ENCODE measurements at regions not wholly inside any gene's neighbourhood (a gene's known extent, or its start where the extent isn't known, plus 50 kb on each side); places are given as distances from the start of the nearest gene placed in this dataset.

DNA sequence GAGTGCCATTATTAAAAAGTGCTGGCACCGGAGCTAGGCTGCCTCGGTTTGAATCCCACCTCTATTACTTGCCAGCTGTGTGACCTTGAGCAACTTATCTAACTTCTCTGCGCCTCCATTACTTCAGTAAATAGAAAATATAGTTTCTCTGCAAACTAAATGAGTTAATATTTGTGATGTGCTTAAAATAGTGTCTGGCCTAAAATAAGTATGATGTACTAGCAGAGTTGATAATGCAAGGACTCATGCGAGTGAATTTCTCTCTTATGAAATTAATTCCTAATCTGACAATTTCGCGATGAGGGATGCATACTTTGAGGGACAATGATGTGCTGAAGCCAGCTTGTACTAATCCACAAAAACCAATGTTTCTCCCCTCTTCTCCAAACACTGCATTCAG lies 180.8 kb upstream of the NTF3 start:
- TF ChIP-seq EP300 (IDR thresholded peaks at IDR 0.05) (no peak), POLR2A (IDR thresholded peaks at IDR 0.05; ENCODE audit: low read depth) (no peak), POLR2AphosphoS5 (IDR thresholded peaks at IDR 0.05) (no peak)
- TF ChIP-seq, protein P1, sequence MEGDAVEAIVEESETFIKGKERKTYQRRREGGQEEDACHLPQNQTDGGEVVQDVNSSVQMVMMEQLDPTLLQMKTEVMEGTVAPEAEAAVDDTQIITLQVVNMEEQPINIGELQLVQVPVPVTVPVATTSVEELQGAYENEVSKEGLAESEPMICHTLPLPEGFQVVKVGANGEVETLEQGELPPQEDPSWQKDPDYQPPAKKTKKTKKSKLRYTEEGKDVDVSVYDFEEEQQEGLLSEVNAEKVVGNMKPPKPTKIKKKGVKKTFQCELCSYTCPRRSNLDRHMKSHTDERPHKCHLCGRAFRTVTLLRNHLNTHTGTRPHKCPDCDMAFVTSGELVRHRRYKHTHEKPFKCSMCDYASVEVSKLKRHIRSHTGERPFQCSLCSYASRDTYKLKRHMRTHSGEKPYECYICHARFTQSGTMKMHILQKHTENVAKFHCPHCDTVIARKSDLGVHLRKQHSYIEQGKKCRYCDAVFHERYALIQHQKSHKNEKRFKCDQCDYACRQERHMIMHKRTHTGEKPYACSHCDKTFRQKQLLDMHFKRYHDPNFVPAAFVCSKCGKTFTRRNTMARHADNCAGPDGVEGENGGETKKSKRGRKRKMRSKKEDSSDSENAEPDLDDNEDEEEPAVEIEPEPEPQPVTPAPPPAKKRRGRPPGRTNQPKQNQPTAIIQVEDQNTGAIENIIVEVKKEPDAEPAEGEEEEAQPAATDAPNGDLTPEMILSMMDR (IDR thresholded peaks at IDR 0.05), result no peak
- no peak overlapping the region for H3K4me3 ChIP-seq
- H3K9me3 ChIP-seq, result no peaks in the 10 kb centered on the region
- no peak for DNase-seq (ENCODE audit: extremely low spot score)
- H3K36me3 ChIP-seq, result no peaks in the 10 kb centered on the region
- H3K4me1 ChIP-seq, result no peaks in the 10 kb centered on the region
- no peak overlapping the region for H3K27ac ChIP-seq (replicated peaks in 1 of 4)
- no peaks in the 10 kb centered on the region for H3K27me3 ChIP-seq
- WGBS, result 82% methylated on average over 6 of the region's 6 CpGs
- intact Hi-C loops (cut with DNase I), result no loop called here

DNA sequence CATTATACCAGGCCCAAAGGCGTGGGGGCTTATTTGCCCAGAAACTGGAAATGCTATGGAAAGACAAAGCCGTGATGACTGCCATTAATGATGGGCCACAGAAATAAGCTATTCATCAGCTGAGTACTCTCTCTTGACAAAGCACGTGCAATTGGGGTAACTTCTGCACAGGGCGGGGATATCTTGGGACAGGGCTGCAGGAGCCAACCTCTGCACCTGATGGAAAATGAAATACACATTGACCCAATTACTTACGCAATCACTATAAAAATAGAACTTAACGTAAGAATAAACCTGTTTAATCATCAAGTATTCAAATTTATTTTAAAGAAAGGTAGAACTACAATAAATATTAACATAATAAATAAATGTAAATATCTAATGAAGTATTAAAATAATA lies 180.1 kb upstream of the NTF3 start:
- WGBS, result 83% methylated on average over 6 of the region's 6 CpGs
- no peak for TF ChIP-seq POLR2A (IDR thresholded peaks at IDR 0.05; ENCODE audit: low read depth)
- TF ChIP-seq, protein P1 (IDR thresholded peaks at IDR 0.05), result no peak
- TF ChIP-seq POLR2AphosphoS5 (IDR thresholded peaks at IDR 0.05), result no peak
- no peak for TF ChIP-seq EP300 (IDR thresholded peaks at IDR 0.05)
- Histone ChIP-seq H3K27me3 (no peaks in the 10 kb centered on the region), H3K4me3 (no peak overlapping the region), H3K27ac (replicated peaks in 1 of 4) (no peak overlapping the region), H3K4me1 (no peaks in the 10 kb centered on the region), H3K36me3 (no peaks in the 10 kb centered on the region), H3K9me3 (no peaks in the 10 kb centered on the region)
- no peak for DNase-seq (ENCODE audit: extremely low spot score)
- intact Hi-C loops (cut with DNase I), result no loop called here

DNA sequence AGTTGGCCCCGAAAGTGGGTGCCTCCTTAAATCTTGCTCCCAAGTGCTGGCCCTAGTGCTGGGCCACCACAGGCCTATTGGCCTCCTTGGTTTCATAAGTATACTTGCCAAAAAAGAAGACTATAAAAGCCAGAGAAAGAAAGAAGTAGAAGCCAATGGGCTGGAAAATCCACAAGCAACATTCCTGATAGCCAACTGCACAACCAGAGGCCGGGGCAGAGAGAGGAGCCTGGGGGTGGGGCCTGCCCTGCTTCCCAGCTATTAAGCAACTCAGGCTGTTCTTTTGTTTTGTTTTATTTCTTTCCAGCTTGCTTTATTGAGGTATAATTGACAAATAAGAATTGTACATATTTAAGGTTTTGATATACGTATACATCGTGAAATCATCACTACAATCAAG lies 177.2 kb upstream of the NTF3 start:
- Histone ChIP-seq H3K36me3 (no peaks in the 10 kb centered on the region), H3K9me3 (no peaks in the 10 kb centered on the region), H3K27me3 (peaks cover 0 to 6% (median 0%) of the 10 kb centered on the region in 4 donors), H3K4me3 (no peak overlapping the region), H3K4me1 (no peaks in the 10 kb centered on the region), H3K27ac (replicated peaks in 1 of 4) (no peak overlapping the region)
- intact Hi-C loops (cut with DNase I), result no loop called here
- 89% methylated on average over 3 of the region's 4 CpGs for WGBS
- no peak for DNase-seq (ENCODE audit: extremely low spot score)
- TF ChIP-seq EP300 (IDR thresholded peaks at IDR 0.05), result no peak
- no peak for TF ChIP-seq POLR2AphosphoS5 (IDR thresholded peaks at IDR 0.05)
- TF ChIP-seq, protein P1 (IDR thresholded peaks at IDR 0.05), result no peak
- TF ChIP-seq POLR2A (IDR thresholded peaks at IDR 0.05; ENCODE audit: low read depth), result no peak

DNA sequence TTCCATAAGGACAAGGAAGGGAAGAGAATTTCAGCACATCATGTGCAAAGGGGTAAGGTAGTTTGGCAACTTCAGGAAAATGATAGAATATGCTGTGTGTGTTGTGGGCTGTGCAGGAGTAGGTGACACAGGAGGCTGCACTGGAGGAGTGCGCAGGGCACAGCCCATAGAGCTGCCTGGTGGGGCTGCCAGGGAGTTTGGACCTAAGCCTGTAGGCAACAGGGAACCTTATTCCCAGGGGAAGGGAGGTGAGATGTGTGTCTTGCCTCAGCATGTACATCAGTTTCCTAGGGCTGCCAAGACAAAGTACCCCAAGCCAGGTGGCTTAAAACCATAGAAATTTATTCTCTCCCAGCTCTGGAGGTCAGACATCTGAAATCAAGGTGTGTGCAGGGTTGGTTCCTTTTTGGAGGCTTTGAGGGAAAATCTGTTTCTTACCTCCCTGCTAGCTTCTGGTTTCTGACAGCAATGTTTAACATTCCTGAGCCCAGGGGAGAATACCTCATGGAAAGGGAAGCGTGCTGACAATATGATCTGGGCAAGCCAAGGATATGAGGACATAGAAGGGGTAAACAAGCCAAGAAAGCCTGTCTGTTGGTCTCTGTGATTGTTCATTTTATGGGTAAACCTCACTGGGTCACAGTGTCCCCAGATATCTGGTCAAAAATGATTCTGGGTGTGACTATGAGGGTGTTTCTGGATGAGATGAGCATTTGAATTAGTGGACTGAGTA lies 174.0 kb upstream of the NTF3 start:
- no peaks in the 10 kb centered on the region for H3K36me3 ChIP-seq
- WGBS, result 75% methylated on average over 2 of the region's 2 CpGs
- H3K27ac ChIP-seq (replicated peaks in 1 of 4), result no peak overlapping the region
- H3K9me3 ChIP-seq, result no peaks in the 10 kb centered on the region
- no peak overlapping the region for H3K4me3 ChIP-seq
- intact Hi-C loops (cut with DNase I), result no loop called here
- TF ChIP-seq POLR2A (IDR thresholded peaks at IDR 0.05; ENCODE audit: low read depth) (no peak), POLR2AphosphoS5 (IDR thresholded peaks at IDR 0.05) (no peak), EP300 (IDR thresholded peaks at IDR 0.05) (no peak)
- TF ChIP-seq, protein P1 (IDR thresholded peaks at IDR 0.05), result no peak
- no peak for DNase-seq (ENCODE audit: extremely low spot score)
- no peaks in the 10 kb centered on the region for H3K4me1 ChIP-seq
- peaks cover 0 to 6% (median 0%) of the 10 kb centered on the region in 4 donors for H3K27me3 ChIP-seq

DNA sequence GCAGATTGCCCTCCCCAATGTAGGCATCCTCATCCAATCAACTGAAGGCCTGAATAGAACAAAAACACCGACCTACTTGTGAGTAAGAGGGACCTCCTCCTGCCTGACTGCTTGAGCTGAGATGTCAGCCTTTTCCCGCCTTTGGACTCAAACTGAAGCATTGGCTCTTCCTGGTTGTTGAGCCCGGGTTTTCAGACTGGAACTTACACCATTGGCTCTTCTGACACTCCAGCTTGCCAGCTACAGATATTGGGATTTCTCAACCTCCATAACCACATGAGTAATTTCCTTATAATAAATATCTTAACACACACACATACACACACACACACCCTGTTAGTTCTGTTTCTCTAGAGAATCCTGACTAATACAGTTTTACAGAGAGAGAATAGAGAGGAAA lies 173.4 kb upstream of the NTF3 start:
- Histone ChIP-seq H3K27ac (replicated peaks in 1 of 4) (no peak overlapping the region), H3K4me1 (no peaks in the 10 kb centered on the region), H3K4me3 (no peak overlapping the region), H3K9me3 (no peaks in the 10 kb centered on the region), H3K36me3 (no peaks in the 10 kb centered on the region), H3K27me3 (peaks cover 0 to 6% (median 0%) of the 10 kb centered on the region in 4 donors)
- intact Hi-C loops (cut with DNase I), result no loop called here
- no peak for TF ChIP-seq POLR2AphosphoS5 (IDR thresholded peaks at IDR 0.05)
- TF ChIP-seq POLR2A (IDR thresholded peaks at IDR 0.05; ENCODE audit: low read depth), result no peak
- no peak for TF ChIP-seq EP300 (IDR thresholded peaks at IDR 0.05)
- TF ChIP-seq, protein P1 (IDR thresholded peaks at IDR 0.05), result no peak
- 60% methylated on average over 3 of the region's 3 CpGs for WGBS
- DNase-seq (ENCODE audit: extremely low spot score), result no peak

Measured in esophagus muscularis mucosa (tissue), 4 donors.